HG03439 (cell line): ENCODE measurements at regions not wholly inside any gene's neighbourhood (a gene's known extent, or its start where the extent isn't known, plus 50 kb on each side); places are given as distances from the start of the nearest gene placed in this dataset.
"Not testable (repeated sequence)": the region's sequence is repeated elsewhere in the genome, so short reads cannot be mapped to it uniquely, and the experiment has no call there.

Experiments used
- ATAC-seq: cut with Tn5 transposase; IDR thresholded peaks from one replicate; pipeline ENCODE4 v1.9.1; 2021; ENCODE audit warnings: mild to moderate bottlenecking, moderate library complexity; ENCODE audit not compliant: unreplicated experiment

DNA sequence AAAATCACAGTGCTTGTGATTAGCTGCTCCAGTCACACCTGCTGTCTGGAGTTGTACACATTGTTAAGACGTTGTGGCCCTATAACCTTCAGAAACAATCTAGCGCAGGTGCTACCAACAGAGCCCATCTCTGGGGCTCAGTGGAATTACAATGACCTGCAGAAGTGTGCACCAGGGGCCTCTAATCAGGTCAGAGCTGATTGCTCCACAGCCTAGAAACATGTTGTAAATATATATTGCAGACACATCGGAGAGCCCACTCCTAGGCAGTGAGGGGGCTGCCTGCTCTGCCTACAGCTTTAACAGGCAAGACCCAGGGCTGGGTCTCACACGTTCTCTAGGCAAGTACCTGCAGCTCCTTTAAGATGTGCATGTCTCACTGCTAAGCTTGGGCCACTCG is 302.0 kb downstream of the SIPA1L2 start:
- ATAC-seq = no peak

DNA sequence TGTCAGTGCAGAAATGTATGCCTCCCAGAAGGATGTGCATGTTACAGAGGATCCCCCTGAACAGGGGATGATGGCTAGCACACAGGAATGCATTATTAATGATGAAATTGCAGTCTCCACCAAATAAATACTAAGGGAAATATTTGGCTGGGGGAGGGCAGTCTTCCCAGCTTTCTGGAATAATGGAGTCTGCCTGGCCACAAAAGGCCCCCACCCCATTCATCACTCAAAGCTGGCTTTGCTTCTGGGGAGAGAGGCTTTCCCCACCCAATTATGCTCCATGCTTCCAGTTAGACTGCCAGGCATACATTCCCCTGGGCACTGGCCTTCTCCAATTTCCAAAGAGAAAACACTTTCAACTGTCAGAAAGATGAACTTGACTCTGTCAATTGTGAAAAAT is 302.7 kb downstream of the SIPA1L2 start:
- no peak for ATAC-seq

GRCh38 chr1:232322162-232322734 is 307.7 kb downstream of the SIPA1L2 start:
- no peak for ATAC-seq

DNA sequence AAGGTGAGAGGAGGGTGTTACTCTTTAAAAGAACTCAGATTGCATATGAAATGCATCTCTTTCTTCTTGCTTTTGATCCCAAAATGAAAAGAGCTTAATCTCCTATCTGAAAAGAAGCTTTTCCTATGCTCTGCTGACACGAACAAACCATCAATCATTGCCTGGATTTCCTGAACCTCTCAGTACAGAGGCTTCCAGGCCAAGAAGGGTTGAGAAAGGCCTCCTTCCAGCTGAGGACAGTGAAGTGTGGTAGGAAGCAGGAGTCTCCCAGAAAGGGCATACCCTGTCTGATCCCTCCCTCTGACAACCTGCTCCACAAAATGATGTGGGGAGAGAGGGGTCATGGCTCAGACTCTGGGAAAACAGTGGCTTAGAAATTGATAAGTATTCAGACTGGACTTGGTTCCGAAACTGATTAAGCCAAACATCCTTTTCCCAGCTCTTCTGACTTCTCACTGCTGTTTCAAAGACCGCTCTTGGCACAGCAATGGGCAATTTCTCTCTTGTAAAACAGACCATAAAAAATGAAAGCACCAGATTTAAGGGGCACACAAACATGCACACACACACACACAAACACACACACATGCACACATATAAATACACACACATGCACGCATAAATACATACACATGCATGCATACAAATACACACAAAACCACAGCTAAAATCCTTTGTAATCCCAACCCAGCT is 310.3 kb downstream of the SIPA1L2 start:
- ATAC-seq = no peak

GRCh38 chr1:232319072-232319471 is 310.9 kb downstream of the SIPA1L2 start:
- no peak for ATAC-seq

- no peak for ATAC-seq
Measured at GRCh38 chr1:232318143-232318542, 311.8 kb downstream of the SIPA1L2 start.

GRCh38 chr1:232317350-232317749 is 312.6 kb downstream of the SIPA1L2 start:
- ATAC-seq = no peak

- no peak for ATAC-seq
Measured at GRCh38 chr1:232316864-232317263, 313.1 kb downstream of the SIPA1L2 start.

DNA sequence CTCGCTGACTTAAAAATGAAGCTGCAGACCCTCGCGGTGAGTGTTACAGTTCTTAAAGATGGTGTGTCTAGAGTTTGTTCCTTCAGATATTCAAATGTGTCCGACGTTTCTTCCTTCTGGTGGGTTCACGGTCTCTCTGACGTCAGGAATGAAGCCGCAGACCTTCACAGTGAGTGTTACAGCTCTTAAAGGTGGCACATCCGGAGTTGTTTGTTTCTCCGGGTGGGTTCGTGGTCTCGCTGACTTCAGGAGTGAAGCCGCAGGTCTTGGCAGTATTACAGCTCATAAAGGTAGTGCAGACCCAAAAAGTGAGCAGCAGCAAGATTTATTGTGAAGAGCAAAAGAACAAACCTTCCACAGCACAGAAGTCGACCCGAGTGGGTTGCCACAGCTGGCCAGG is 316.1 kb downstream of the SIPA1L2 start:
- not testable (repeated sequence) for ATAC-seq

- no peak for ATAC-seq
Measured at GRCh38 chr1:232310541-232310940, 319.4 kb downstream of the SIPA1L2 start.

DNA sequence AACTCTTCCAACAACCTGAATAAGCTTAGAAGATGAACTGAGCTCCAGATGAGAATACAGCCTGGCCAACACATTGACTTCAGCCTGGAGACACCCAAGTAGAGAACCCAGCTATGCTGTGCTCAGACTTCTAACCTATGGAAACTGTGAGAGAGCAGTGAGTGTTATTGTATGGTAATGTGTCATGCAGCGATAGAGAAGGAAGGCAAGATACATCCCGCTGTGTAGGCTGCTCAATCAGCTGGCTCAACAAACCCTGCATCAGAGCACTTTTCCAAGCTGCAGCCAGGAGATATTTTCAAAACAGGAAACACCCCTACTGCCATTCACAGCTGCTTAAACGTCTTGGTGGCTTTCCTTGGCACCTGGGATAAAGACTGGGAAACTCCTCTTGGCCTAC is 321.3 kb downstream of the SIPA1L2 start:
- no peak for ATAC-seq

DNA sequence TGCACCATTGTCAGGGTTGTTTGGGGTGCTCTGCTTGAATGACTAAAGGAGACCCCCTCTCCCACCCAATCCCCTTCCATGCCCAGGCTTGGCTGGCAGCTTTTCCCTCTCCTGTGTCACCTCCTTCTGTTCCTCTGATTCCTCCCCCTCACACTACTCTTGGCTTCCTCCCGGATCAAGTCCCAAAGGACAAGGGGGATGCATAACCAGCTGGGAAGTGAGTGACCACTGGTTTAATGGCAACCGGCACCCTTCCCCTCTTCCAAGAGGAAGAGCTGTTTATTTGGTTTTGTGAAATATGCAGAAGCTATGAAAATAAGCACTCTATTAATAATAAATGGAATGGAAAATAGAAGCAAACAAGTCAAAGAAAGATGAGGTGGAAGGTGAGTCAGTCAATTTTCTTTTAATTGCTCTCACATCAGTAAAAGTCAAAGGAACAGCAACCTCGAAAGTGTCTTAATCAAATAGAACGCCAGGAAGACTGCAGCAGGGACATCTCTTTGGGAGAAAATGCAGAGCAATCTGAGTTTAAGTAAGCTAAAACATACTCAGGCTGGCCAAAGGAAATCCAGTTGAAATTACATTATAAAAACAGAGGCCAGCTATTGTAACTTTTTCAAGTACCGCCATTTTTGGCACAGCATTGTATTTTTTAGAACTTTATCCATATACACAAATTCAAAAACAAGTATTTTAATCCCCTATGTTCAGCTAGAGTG is 322.5 kb downstream of the SIPA1L2 start:
- ATAC-seq = no peak

GRCh38 chr1:232306269-232306961 is 323.5 kb downstream of the SIPA1L2 start:
- no peak for ATAC-seq

GRCh38 chr1:232305050-232305449 is 324.9 kb downstream of the SIPA1L2 start:
- no peak for ATAC-seq

DNA sequence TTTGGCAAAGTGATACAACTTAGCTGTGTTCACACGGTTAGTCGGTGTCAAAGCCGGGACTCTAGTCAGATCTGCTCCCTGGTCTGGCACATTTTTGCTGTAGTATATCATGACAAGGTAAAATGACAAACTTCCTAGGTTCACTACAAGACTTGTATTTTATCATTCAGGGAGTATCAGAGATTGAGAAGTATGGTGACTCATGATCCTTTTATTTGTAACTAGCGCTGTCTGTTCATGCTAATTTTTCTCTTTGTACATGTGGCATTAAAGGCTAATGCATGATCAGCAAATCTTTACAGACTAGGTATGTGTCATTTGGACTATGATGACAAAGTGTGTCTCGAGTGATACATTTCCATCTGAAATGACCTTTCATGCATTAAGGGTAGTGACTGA is 326.7 kb downstream of the SIPA1L2 start:
- no peak for ATAC-seq

- ATAC-seq = no peak
Measured at GRCh38 chr1:232302376-232303221, 327.3 kb downstream of the SIPA1L2 start.

DNA sequence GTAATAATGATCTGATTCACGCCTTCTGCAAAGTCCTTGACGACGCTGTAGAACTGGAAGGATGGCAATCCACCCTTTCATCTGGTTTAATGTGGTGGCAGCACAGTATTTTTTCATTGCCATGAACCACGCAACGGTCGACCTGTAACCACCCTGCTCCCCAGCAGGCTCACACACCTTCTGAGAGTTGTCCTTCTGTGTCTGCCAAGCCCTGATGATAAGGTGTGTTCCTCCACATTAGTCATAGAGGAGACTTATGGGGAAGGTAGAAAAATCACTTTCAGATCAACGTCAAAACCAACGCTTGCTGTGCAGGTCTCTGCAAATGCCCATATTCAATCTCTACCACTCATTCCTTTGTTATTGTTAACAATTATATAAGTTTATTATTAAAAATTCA is 328.7 kb downstream of the SIPA1L2 start:
- ATAC-seq = no peak

DNA sequence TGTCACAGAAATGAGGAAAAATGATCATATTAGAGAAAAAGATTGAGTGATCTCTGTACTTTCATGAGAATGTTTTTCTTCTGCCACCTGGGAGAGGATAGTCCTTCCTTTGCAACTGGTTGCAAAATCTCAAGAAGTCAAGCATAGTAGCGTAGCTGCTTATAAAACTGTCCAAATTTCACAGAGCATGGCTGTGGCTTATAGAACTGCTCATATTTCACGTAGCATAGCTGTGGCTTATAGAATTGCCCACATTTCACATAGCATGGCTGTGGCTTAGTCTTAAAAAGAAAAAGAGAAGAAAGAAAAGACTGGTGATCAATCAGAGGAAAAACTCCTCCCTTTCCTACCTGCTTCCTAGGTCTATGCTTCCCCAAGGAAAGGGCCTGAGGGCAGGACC is 329.5 kb downstream of the SIPA1L2 start:
- no peak for ATAC-seq

GRCh38 chr1:232296461-232296860 is 333.5 kb downstream of the SIPA1L2 start:
- no peak for ATAC-seq

- ATAC-seq = no peak
Measured at GRCh38 chr1:232293361-232293760, 336.6 kb downstream of the SIPA1L2 start.

DNA sequence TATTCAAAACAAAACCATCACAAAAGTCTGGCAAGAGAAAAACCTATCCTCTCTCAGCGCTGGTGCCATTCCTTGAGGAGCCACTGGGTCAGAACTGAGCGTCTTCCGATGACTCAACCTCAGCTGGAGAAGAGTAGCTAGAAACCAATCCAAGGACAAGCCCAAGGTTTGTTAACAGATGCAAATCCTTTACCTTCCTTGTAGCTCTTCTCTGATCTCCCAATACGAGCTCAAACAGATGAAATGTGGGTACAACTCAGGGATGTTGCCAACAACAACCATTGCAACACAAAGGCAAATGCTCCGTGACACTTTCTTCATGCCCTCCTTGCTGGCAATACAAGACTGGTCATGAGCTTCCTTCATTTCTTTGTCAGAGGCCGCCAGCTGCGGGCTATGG is 337.1 kb downstream of the SIPA1L2 start:
- no peak for ATAC-seq
